Memory B cell (primary cell): ENCODE measurements at regions not wholly inside any gene's neighbourhood (a gene's known extent, or its start where the extent isn't known, plus 50 kb on each side); places are given as distances from the start of the nearest gene placed in this dataset.
A peak's percentile ranks its signal among the peaks of the same experiment; 100 is the strongest.
"Not testable (repeated sequence)": the region's sequence is repeated elsewhere in the genome, so short reads cannot be mapped to it uniquely, and the experiment has no call there.

Experiments used
- ATAC-seq: fragments of 150-1000 bp; cut with Tn5 transposase; 2 replicates; pipeline ENCODE4 v1.10.0; 2021; ENCODE audit warnings: low read depth, mild to moderate bottlenecking, moderate library complexity
- DNase-seq, 2 donors: peaks; one replicate each; pipeline ENCODE4 v3.0.0; 2022; ENCODE audit warnings: low spot score in 2 of 2
- H3K27ac Mint-ChIP-seq: one replicate; pipeline ENCODE4 v1.8.0; 2022; ENCODE audit warnings: mild to moderate bottlenecking, moderate library complexity, mixed read lengths
- H3K27me3 Mint-ChIP-seq: one replicate; pipeline ENCODE4 v1.8.0; 2022; ENCODE audit warnings: mixed read lengths
- H3K36me3 Mint-ChIP-seq: one replicate; pipeline ENCODE4 v1.8.0; 2022; ENCODE audit warnings: mild to moderate bottlenecking, mixed read lengths
- H3K4me1 Mint-ChIP-seq: one replicate; pipeline ENCODE4 v1.8.0; 2022; ENCODE audit warnings: mixed read lengths
- H3K4me3 Mint-ChIP-seq: one replicate; pipeline ENCODE4 v1.8.0; 2022; ENCODE audit warnings: mild to moderate bottlenecking, moderate library complexity, mixed read lengths
- H3K9me3 Mint-ChIP-seq: one replicate; pipeline ENCODE4 v1.8.0; 2022; ENCODE audit warnings: mixed read lengths

DNA sequence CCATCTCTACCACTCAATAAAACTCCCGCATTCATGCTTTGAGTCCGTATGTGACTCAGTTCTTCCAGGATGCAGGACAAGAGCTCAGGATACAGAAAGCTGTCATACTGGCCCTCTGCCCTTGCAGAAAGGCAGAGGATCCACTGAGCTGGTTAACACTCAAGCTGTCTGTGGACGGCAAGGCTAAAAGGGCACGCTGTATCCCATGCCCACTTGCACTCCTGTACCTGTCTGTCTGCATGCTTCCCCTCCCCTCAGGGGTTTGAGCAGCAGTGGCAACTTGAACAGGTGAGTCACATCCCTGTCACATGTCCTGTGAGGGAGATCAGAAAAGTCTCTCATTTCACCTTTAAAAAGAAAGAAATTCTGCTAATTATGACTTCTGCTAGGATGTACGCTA lies 293.8 kb downstream of the HS3ST3B1 start:
- H3K27me3 Mint-ChIP-seq = peaks cover 11% of the 10 kb centered on the region
- ATAC-seq (no peak), DNase-seq (no peak)
- no peaks in the 10 kb centered on the region for H3K9me3 Mint-ChIP-seq
- no peaks in the 10 kb centered on the region for H3K36me3 Mint-ChIP-seq
- H3K4me1 Mint-ChIP-seq = no peaks in the 10 kb centered on the region
- no peak overlapping the region for H3K4me3 Mint-ChIP-seq
- no peak overlapping the region for H3K27ac Mint-ChIP-seq

DNA sequence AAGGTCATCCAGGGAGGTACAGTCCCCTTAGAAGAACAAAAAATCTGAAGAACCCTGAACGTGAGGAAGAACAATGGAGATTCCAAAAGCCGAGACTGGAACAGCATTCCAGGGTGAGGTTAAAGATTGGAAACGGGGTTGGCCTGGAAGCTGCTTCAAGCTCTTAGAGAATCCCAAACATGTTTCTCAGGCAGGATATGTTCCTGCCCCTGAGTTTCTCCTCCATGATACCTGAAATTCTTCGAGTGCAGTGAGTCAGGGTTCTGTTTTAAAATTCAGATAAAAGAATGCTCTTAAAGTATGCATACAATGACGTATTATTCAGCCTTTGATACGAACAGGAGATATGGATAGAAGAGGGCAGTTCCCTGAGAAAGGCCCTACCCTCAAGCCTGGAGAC lies 293.1 kb downstream of the HS3ST3B1 start:
- Mint-ChIP-seq H3K4me1 (no peaks in the 10 kb centered on the region), H3K4me3 (no peak overlapping the region), H3K36me3 (no peaks in the 10 kb centered on the region), H3K9me3 (no peaks in the 10 kb centered on the region), H3K27ac (no peak overlapping the region), H3K27me3 (peaks cover 11% of the 10 kb centered on the region)
- DNase-seq = no peak
- ATAC-seq = no peak

DNA sequence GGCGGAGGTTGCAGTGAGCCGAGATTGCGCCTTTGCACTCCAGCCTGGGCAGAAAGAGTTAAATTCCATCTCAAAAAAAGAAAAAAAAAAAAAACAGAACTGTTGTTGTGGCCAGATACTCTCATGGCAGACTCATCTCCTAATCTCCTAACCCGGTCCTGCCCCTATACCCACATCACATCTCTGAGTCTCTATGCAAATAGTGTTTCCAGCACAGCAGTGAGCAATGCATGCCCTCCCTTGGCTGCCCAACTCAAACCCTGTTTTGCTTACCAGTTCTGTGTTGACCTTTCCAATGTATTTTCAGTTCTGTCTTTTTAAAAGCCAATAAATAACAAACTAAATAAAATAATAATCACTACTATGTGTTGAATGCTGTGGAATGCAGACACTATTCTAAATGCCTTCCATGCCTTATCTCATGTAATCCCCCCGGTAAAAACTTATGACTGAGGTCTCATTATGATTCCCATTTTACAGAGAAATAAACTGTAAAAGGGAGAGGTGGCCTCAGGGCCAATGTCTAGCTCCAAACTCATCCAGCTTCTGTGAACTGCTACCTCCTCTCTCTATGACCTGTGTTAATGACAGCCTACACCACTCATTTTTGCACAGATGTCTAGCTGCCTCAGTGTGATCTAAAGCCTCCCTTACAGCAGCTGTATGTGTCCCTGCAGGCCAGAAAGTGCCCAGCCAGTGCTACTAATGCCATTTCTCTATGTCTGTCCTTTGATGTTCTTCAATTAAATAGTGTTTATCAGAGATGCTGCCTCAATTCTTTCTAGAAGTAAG lies 289.8 kb downstream of the HS3ST3B1 start:
- no peak for DNase-seq
- Mint-ChIP-seq H3K4me1 (no peaks in the 10 kb centered on the region), H3K27me3 (peaks cover 7% of the 10 kb centered on the region), H3K9me3 (no peaks in the 10 kb centered on the region), H3K4me3 (no peak overlapping the region), H3K27ac (no peak overlapping the region), H3K36me3 (no peaks in the 10 kb centered on the region)
- no peak for ATAC-seq

DNA sequence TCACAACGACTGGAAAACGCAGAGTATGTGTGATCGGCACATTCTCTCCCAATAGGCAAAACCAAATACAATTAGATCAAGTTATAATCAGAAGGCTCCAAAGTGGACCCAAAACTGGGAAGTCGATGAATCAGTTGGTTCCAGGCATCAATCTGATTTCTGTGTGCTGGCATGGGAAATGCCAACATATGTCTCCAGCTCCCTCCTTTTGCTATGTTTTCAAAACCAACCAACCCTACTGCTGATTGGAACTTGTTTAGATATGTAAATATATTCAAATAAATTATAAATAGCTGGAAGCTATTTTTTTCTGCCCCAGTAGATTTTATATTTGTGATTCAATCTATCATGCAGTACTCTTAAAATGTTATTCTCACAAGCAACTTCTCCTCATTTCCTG lies 284.2 kb downstream of the HS3ST3B1 start:
- H3K4me1 Mint-ChIP-seq = no peaks in the 10 kb centered on the region
- H3K36me3 Mint-ChIP-seq = no peaks in the 10 kb centered on the region
- H3K27me3 Mint-ChIP-seq = peaks cover 1% of the 10 kb centered on the region
- no peak overlapping the region for H3K4me3 Mint-ChIP-seq
- H3K27ac Mint-ChIP-seq = no peak overlapping the region
- DNase-seq (no peak), ATAC-seq (no peak)
- H3K9me3 Mint-ChIP-seq = no peaks in the 10 kb centered on the region

DNA sequence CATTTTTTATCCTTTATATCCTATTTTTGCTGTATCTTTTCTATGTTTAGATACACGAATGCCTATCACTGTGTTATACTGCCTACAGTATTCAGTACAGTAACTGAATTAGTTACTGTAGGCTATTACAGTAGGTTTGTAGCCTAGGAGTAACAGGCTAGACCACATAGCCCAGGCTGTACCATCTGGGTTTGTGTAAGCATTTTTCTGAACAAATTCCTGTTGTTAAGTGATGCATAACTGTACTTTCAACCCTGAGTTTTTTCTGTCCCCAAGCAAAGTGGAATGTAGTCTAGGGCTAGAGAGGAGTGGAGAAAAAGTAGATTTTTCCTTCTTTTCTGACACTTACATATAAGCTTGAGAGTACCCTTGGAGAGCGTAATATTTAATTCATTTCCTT lies 282.1 kb downstream of the HS3ST3B1 start:
- Mint-ChIP-seq H3K27me3 (peaks cover 1% of the 10 kb centered on the region), H3K4me1 (no peaks in the 10 kb centered on the region), H3K9me3 (no peaks in the 10 kb centered on the region), H3K27ac (no peak overlapping the region), H3K36me3 (no peaks in the 10 kb centered on the region), H3K4me3 (no peak overlapping the region)
- no peak for DNase-seq
- no peak for ATAC-seq

DNA sequence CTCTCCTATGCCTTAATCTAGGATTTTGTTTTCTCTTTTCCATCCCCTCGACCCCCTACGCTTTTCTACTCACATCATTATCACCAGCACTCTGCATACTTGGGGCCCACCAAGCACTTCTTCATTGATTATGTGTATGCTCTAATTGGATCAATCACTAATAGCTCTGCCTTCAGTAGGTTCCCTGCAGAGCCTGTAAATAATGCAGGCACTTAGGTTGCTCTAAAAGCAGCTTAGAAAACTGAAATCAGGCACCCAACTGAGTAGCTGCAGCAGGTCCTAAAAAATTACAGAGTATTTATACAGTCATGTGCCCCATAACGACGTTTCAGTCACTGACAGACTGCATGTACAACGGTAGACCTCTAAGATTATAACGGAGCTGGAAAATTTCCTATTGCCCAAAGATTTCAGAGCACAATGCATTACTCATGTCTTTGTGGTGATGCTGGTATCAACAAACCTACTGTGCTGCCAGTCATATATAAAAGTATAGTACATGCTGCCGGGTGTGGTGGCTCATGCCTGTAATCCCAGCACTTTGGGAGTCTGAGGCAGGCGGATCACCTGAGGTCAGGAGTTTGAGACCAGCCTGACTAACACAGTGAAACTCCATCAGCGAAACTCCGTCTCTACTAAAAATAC lies 280.4 kb downstream of the HS3ST3B1 start:
- Mint-ChIP-seq H3K27me3 (peaks cover 3% of the 10 kb centered on the region), H3K27ac (no peak overlapping the region), H3K4me3 (no peak overlapping the region), H3K4me1 (no peaks in the 10 kb centered on the region), H3K36me3 (no peaks in the 10 kb centered on the region), H3K9me3 (no peaks in the 10 kb centered on the region)
- DNase-seq = no peak
- ATAC-seq = no peak

DNA sequence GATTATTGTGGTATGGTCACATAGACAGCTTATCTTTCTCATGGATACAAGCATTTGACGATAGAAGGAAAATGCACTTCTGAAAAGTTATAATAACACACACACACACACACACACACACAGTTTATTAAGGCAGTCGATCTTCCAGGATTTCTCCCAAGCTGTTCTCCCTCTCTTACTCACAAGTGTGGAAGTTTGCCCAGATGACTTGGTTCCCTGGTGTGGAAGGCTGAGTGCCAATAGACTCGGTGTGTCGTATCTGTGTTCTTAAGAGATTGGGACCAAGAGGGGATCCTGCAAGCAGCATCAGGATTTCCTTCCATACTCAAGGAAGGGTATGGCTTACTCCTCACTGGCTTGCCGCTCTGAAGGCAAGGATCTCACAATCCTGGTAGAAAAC lies 279.6 kb downstream of the HS3ST3B1 start:
- Mint-ChIP-seq H3K27me3 (peaks cover 3% of the 10 kb centered on the region), H3K9me3 (no peaks in the 10 kb centered on the region), H3K27ac (no peak overlapping the region), H3K4me3 (no peak overlapping the region), H3K36me3 (no peaks in the 10 kb centered on the region), H3K4me1 (no peaks in the 10 kb centered on the region)
- no peak for DNase-seq
- ATAC-seq = no peak

DNA sequence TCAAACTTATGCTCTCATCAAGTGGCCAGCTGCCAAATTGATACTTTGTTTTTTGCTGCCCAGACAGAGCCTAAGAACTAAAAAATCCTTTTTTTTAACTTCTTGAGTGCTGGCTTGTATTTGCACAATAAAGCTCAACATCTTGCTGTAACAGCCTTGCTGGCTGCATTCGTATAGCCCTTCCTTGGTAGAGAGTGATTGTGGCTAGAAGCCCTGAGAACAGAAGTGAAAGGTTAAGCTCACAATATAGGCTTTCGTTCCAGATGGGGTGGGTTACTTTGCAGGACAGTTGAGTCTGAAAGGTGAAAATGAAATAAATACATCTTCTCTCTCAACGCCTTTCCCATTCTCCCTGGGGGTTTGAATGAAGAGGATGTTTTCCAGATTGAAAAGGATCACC lies 278.8 kb downstream of the HS3ST3B1 start:
- Mint-ChIP-seq H3K27me3 (peaks cover 7% of the 10 kb centered on the region), H3K27ac (no peak overlapping the region), H3K9me3 (no peaks in the 10 kb centered on the region), H3K36me3 (no peaks in the 10 kb centered on the region), H3K4me3 (no peak overlapping the region), H3K4me1 (no peaks in the 10 kb centered on the region)
- DNase-seq (no peak), ATAC-seq (no peak)

DNA sequence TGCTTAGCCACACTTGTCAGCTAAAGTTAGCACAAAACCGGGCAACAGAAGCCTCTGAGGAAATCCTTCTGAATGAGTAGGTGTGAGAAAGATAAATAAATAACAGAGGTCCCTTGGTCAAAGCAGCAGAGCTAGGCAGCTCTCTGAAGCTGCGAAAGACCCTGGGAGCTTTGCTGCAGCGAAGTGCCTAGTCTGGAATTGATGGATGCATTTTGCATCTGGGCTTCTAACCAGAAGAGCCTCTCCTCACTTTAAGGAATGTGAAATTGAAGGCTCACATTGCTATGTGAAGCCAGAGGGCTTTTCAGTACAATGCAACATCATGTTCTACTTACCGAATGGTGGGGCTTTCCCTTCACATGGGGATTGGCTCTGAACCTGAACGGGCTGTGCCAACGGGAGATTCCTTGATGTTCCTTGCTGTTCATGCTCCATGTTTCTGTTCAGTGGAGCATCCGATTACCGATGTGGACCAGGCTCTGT lies 274.6 kb downstream of the HS3ST3B1 start:
- Mint-ChIP-seq H3K4me1 (peaks cover 5% of the 10 kb centered on the region), H3K4me3 (no peak overlapping the region), H3K27me3 (peaks cover 6% of the 10 kb centered on the region), H3K36me3 (no peaks in the 10 kb centered on the region), H3K27ac (no peak overlapping the region), H3K9me3 (no peaks in the 10 kb centered on the region)
- ATAC-seq = no peak
- DNase-seq = no peak

DNA sequence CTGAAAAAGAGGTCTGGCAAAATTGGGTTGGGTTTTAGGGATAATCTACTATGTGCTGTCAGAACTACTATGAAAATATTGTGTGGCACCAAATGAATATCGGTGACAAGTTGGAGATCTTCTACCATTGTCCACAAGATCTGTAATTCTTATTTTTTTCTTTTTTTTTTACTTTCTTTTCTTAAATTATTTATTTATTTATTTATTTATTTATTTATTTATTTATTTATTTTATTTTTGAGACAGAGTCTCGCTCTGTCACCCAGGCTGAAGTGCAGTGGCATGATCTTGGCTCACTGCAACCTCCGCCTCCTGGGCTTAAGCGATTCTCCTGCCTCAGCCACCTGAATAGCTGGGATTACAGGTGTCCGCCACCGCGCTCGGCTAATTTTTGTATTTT lies 259.4 kb downstream of the HS3ST3B1 start:
- DNase-seq, H3K9me3 Mint-ChIP-seq, ATAC-seq, H3K4me3 Mint-ChIP-seq, H3K27ac Mint-ChIP-seq, H3K4me1 Mint-ChIP-seq, H3K36me3 Mint-ChIP-seq, H3K27me3 Mint-ChIP-seq: not testable (repeated sequence)

DNA sequence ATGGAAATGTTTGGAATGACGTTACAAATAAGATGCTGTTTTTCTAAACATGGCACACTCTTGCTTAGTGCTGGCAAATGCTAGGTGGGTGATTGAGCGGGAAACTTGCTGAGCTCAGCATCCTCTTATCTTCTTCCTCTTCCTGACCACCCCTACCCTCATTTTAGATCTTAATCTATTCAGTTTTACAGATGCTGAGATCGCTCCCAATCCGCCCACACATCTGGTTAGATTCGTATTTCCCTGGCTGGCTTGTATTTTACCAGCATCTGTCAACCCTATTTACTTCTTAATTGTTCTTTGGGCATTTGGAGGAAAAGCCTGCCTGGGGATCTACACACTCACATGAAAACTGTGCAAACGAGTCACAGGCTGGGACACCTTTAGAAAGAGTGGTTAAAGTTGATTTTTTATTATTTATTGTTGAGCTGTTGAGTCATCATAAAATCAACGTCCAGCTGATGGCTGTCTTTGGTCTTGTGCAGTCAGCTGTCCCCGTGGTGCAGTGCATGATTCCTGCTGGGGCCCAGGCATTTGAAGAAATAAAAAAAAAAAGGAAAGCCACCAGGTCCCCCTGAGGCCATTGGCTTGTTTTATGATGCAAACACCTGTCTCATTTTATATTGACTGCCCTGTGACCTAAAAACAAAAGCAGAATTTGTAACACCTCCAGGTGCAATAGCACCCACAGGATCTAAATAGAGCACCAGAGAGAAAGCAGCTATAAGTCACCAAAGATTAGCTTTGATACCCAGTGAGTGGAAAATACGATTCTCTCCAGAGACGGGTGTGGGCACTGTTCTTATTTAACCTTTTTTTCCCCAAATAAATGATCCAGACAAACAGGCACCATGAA lies 258.6 kb downstream of the HS3ST3B1 start:
- DNase-seq = no peak
- Mint-ChIP-seq H3K9me3 (peaks cover 2% of the 10 kb centered on the region), H3K4me1 (peaks cover 6% of the 10 kb centered on the region), H3K4me3 (no peak overlapping the region), H3K36me3 (no peaks in the 10 kb centered on the region), H3K27ac (no peak overlapping the region), H3K27me3 (peaks cover 7% of the 10 kb centered on the region)
- ATAC-seq = no peak

DNA sequence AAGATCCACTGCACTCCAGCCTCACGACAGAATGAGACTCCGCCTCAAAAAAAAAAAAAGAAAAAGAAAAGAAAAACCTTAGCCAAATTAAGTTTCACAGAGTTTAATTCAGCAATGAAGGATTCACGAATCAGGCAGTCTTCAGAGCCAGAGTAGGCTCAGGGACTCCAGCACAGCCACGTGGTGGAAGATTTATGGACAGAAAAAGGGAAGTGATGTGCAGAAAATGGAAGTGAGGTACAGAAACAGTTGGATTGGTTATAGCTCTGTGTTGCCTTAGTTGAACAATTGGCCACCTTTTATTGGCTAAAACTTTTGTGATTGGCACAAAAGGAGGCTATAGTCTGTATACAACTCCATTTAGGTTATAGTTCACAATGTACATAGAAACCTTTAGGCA lies 256.6 kb downstream of the HS3ST3B1 start:
- Mint-ChIP-seq H3K4me3 (no peak overlapping the region), H3K4me1 (peaks cover 9% of the 10 kb centered on the region), H3K9me3 (peaks cover 2% of the 10 kb centered on the region), H3K27me3 (peaks cover 5% of the 10 kb centered on the region), H3K27ac (no peak overlapping the region), H3K36me3 (no peaks in the 10 kb centered on the region)
- peak; percentile 22 for ATAC-seq
- DNase-seq = no peak

DNA sequence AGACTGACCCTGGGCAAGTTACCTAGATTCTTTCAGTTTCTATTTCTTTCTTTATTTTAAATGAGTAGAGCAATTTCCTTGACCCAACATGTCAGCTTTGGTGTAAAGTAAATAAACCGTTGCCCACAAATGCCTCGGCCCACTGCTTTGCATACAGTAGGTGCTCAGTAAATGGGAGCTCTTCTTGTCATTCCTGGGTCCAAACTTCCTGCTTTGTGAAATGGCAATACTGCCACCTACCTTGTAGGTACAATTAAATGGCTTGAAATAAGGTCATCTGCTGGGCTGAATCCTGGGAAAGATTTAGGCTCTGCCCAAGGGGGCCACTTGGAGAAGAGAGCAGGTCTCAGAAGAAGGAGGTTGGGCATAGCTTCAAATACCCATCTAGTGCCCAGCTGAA lies 253.0 kb downstream of the HS3ST3B1 start:
- H3K4me3 Mint-ChIP-seq = no peak overlapping the region
- no peak overlapping the region for H3K27ac Mint-ChIP-seq
- no peak for ATAC-seq
- H3K27me3 Mint-ChIP-seq = peaks cover 4% of the 10 kb centered on the region
- no peaks in the 10 kb centered on the region for H3K9me3 Mint-ChIP-seq
- no peak for DNase-seq
- H3K4me1 Mint-ChIP-seq = peaks cover 7% of the 10 kb centered on the region
- no peaks in the 10 kb centered on the region for H3K36me3 Mint-ChIP-seq

DNA sequence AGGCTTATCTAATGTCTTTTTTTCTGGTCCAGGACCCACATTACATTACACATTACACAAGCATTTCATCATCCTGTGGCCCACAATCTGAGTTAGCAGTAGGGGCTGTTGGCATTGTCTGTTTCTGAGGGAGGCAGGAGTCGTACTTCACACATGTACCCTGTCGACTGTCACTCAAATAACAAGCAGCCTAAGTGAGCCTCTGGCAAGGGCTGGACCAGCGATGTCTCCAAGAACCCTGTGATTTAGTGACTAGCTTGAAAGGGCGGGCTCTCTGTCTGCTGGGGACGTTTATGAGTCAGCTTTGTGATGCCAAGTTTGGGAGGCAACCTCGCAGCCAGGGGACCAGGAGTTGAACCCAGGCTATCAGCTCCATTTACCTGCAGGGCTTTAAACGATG lies 251.4 kb downstream of the HS3ST3B1 start:
- no peak for ATAC-seq
- H3K4me1 Mint-ChIP-seq = peaks cover 3% of the 10 kb centered on the region
- H3K36me3 Mint-ChIP-seq = no peaks in the 10 kb centered on the region
- peaks cover 4% of the 10 kb centered on the region for H3K27me3 Mint-ChIP-seq
- no peak overlapping the region for H3K4me3 Mint-ChIP-seq
- H3K27ac Mint-ChIP-seq = no peak overlapping the region
- no peak for DNase-seq
- H3K9me3 Mint-ChIP-seq = no peaks in the 10 kb centered on the region
